Stomach (tissue), 8 donors: ENCODE measurements at regions not wholly inside any gene's neighbourhood (a gene's known extent, or its start where the extent isn't known, plus 50 kb on each side); places are given as distances from the start of the nearest gene placed in this dataset.

ENCODE experiments used
- DNase-seq, 2 donors: peaks; one replicate each; pipeline versions ENCODE4 v3.0.0 to v3.0.0-alpha.2; 2013 to 2019
- H3K27ac ChIP-seq, 5 donors: fragments of 200-600 bp in 4 of 5; sonication (generic) in 4 of 5; one replicate each; pipeline ENCODE4 v1.5.1; 2013 to 2019; ENCODE audit warnings: mild to moderate bottlenecking in 1 of 5, moderate library complexity in 1 of 5
- H3K27me3 ChIP-seq, 3 donors: fragments of 200-600 bp; sonication (generic); one replicate each; pipeline ENCODE4 v1.5.1; 2017 to 2019; ENCODE audit warnings: mixed run types in 1 of 3
- H3K36me3 ChIP-seq, 4 donors: fragments of 200-600 bp; sonication (generic); 1 replicate in 3 of 4; 2 replicates in 1 of 4; pipeline ENCODE4 v1.5.1; 2016 to 2019
- H3K4me1 ChIP-seq, 4 donors: fragments of 200-600 bp; sonication (generic); one replicate each; pipeline ENCODE4 v1.5.1; 2016 to 2019
- H3K4me3 ChIP-seq, 4 donors: fragments of 200-600 bp; sonication (generic) in 3 of 4; one replicate each; pipeline ENCODE4 v1.5.1; 2016 to 2019; ENCODE audit warnings: mild to moderate bottlenecking in 1 of 4
- H3K9me3 ChIP-seq, 4 donors: fragments of 200-600 bp; sonication (generic); one replicate each; pipeline ENCODE4 v1.5.1; 2016 to 2019
- EP300 ChIP-seq: sonication (generic); formaldehyde crosslinking; IDR thresholded peaks from one replicate; pipeline ENCODE4 v1.6.1; 2017; ENCODE audit warnings: antibody characterized with exemption
- POLR2A ChIP-seq, 4 donors: fragments of 450-650 bp; IDR thresholded peaks; one replicate each; pipeline ENCODE4 v1.6.1; 2016; ENCODE audit warnings: antibody characterized with exemption in 4 of 4, control low read depth in 2 of 4, mild to moderate bottlenecking in 1 of 4, moderate library complexity in 1 of 4
- POLR2AphosphoS5 ChIP-seq, 3 donors: sonication (generic); formaldehyde crosslinking; IDR thresholded peaks; one replicate each; pipeline ENCODE4 v1.6.1; 2016; ENCODE audit warnings: antibody characterized with exemption in 3 of 3
- whole genome bisulfite sequencing, 5 donors: extraction: QIAGEN DNeasy Blood & Tissue Kit in 3 of 5; methylation state at CpG; one replicate each; pipeline versions ENCODE4 v1.1.5 to v1.1.7; 2013 to 2018; 5-methylcytosine and 5-hydroxymethylcytosine counted together
- intact Hi-C: fragments of 100-400 bp; cut with DNase I; formaldehyde crosslinking; loops from one replicate; pipeline ENCODE4 v1.15.1; 2023; ENCODE audit warnings: low total_unique reads
- TF ChIP-seq, protein P1 (sequence below), 7 experiments: fragments of 450-650 bp in 4 of 7; fragments of 200-600 bp in 3 of 7; sonication (generic) in 3 of 7; IDR thresholded peaks; one replicate each; pipeline ENCODE4 v1.5.1; 2016 to 2019; ENCODE audit warnings: antibody characterized with exemption in 7 of 7, control low read depth in 2 of 7, mild to moderate bottlenecking in 1 of 7
- donor health status: healthy with polysubstance abuse.
- donor health status: Bipolar disorder and iron deficiency.
- donor health status: healthy.

DNA sequence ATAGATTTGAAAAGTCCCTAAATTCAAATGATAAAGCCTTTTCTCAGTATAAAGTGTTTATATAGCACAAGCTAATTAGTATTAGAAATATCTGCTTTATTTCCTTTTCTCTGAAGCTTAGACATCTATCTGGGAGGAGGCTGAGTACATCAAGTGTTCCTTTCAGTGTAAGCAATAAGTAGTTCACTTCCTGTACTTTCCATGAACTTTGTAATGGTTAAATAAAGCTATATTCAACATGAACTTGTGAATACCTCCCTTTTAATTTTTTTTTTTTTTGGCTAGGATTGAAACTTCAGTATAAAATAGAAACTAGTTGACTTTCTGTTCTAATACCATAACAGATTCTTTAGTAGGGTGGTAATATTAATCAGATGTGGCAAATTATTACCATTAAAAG is 190.9 kb downstream of the CENPW start:
- peaks cover 0 to 22% (median 3%) of the 10 kb centered on the region in 4 donors for H3K4me1 ChIP-seq
- H3K4me3 ChIP-seq = no peak overlapping the region
- H3K27me3 ChIP-seq = no peaks in the 10 kb centered on the region
- H3K36me3 ChIP-seq = no peaks in the 10 kb centered on the region
- TF ChIP-seq POLR2A (IDR thresholded peaks at IDR 0.05) = no peak
- TF ChIP-seq, protein P1, sequence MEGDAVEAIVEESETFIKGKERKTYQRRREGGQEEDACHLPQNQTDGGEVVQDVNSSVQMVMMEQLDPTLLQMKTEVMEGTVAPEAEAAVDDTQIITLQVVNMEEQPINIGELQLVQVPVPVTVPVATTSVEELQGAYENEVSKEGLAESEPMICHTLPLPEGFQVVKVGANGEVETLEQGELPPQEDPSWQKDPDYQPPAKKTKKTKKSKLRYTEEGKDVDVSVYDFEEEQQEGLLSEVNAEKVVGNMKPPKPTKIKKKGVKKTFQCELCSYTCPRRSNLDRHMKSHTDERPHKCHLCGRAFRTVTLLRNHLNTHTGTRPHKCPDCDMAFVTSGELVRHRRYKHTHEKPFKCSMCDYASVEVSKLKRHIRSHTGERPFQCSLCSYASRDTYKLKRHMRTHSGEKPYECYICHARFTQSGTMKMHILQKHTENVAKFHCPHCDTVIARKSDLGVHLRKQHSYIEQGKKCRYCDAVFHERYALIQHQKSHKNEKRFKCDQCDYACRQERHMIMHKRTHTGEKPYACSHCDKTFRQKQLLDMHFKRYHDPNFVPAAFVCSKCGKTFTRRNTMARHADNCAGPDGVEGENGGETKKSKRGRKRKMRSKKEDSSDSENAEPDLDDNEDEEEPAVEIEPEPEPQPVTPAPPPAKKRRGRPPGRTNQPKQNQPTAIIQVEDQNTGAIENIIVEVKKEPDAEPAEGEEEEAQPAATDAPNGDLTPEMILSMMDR (IDR thresholded peaks at IDR 0.05) = no peak
- H3K9me3 ChIP-seq = no peaks in the 10 kb centered on the region
- peak overlapping the region in 2 of 5 donors; percentile 21 to 58 for H3K27ac ChIP-seq
- DNase-seq = peak in 1 of 2 donors; percentile 54
- intact Hi-C loops = no loop called here

DNA sequence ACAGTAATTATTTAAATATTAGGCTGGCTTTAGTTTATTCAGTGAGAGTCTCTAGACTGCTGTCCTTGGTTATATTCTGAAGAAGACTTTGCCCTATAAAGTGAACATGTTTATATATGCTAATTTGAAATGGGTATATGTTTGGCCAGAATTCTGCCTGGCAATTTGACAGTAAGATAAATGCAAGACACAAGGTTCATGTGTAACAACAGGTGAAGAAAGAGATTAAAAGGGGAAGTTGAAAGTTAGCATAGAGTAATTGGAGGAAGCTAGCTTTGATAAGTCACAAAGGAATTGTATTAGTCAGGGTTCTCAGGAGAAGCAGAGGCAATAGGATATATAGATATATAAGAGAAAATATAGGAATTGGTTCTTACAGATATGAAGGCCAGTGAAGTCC is 191.4 kb downstream of the CENPW start:
- Histone ChIP-seq H3K27ac (peak overlapping the region in 2 of 5 donors; percentile 21 to 58), H3K36me3 (no peaks in the 10 kb centered on the region), H3K27me3 (no peaks in the 10 kb centered on the region), H3K9me3 (no peaks in the 10 kb centered on the region), H3K4me3 (no peak overlapping the region), H3K4me1 (peaks cover 0 to 22% (median 3%) of the 10 kb centered on the region in 4 donors)
- no peak for TF ChIP-seq EP300
- no peak for TF ChIP-seq POLR2AphosphoS5 (IDR thresholded peaks at IDR 0.05)
- TF ChIP-seq POLR2A (IDR thresholded peaks at IDR 0.05) = no peak
- TF ChIP-seq, protein P1 (IDR thresholded peaks at IDR 0.05) = no peak
- DNase-seq = peak in 1 of 2 donors; percentile 33
- intact Hi-C loops = no loop called here

DNA sequence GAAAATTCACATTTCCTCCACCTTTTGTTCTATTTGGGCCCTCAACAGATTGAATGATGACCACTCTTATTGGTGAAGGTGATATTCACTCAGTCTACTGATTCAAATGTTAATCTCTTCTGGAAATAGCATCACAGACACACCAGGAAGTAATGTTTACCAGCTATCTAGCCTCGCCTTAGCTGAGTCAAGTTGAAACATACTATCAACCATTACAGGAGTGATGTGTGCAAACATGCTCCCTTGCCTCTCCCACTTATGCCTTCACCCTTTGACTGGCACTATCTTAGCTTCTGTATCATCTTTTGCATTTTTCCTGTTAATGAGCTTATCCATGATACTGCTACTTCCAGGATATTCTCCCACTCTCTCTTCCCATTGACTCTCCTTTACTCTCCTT is 191.9 kb downstream of the CENPW start:
- peak overlapping the region in 2 of 5 donors; percentile 21 to 58 for H3K27ac ChIP-seq

DNA sequence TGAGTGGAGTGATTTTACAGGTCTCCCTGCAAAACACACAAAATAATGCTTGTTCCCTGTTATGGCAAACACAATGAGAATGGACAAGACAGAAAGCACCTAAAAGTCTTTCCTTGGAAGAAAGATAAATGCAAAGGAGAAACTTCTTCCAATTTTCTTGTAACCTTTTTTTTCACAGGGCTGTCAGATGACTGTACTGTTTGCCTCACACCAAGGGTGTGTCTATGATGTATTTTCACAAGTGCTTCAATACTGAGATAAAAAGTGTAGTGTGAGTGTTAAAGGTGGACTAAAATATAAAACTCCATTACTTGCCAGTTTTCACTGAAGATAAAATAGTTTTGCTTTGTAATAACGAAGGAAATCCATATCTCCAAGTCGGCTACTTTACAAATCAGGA is 194.5 kb downstream of the CENPW start:
- H3K9me3 ChIP-seq = no peaks in the 10 kb centered on the region
- H3K27ac ChIP-seq = no peak overlapping the region
- H3K36me3 ChIP-seq = no peaks in the 10 kb centered on the region
- H3K4me1 ChIP-seq = peaks cover 0 to 25% (median 3%) of the 10 kb centered on the region in 4 donors
- H3K27me3 ChIP-seq = no peaks in the 10 kb centered on the region
- H3K4me3 ChIP-seq = no peak overlapping the region
- 20 to 43% (median 29%) methylated on average over 2 of the region's 2 CpGs for WGBS, 5 donors
- no peak for DNase-seq
- intact Hi-C loops = no loop called here
- TF ChIP-seq POLR2AphosphoS5 (IDR thresholded peaks at IDR 0.05) (no peak), EP300 (no peak), POLR2A (IDR thresholded peaks at IDR 0.05) (no peak)
- TF ChIP-seq, protein P1 (IDR thresholded peaks at IDR 0.05) = no peak

More for the DNA sequence above, 191.9 kb downstream of the CENPW start:
- DNase-seq = peak in 1 of 2 donors; percentile 47
- H3K9me3 ChIP-seq = no peaks in the 10 kb centered on the region
- H3K4me3 ChIP-seq = no peak overlapping the region
- intact Hi-C loops = no loop called here
- 23 to 62% (median 36%) methylated on average over 1 of the region's 1 CpG for WGBS, 5 donors
- no peaks in the 10 kb centered on the region for H3K36me3 ChIP-seq
- H3K4me1 ChIP-seq = peaks cover 0 to 22% (median 3%) of the 10 kb centered on the region in 4 donors
- H3K27me3 ChIP-seq = no peaks in the 10 kb centered on the region
- TF ChIP-seq POLR2A (IDR thresholded peaks at IDR 0.05) (no peak), EP300 (no peak), POLR2AphosphoS5 (IDR thresholded peaks at IDR 0.05) (peak in 1 of 3 donors; percentile 22)
- TF ChIP-seq, protein P1 (IDR thresholded peaks at IDR 0.05) = no peak
